GM21367 (cell line): ENCODE measurements at regions not wholly inside any gene's neighbourhood (a gene's known extent, or its start where the extent isn't known, plus 50 kb on each side); places are given as distances from the start of the nearest gene placed in this dataset.

Source experiments
- ATAC-seq: cut with Tn5 transposase; IDR thresholded peaks from one replicate; pipeline ENCODE4 v1.9.1; 2021; ENCODE audit not compliant: unreplicated experiment

DNA sequence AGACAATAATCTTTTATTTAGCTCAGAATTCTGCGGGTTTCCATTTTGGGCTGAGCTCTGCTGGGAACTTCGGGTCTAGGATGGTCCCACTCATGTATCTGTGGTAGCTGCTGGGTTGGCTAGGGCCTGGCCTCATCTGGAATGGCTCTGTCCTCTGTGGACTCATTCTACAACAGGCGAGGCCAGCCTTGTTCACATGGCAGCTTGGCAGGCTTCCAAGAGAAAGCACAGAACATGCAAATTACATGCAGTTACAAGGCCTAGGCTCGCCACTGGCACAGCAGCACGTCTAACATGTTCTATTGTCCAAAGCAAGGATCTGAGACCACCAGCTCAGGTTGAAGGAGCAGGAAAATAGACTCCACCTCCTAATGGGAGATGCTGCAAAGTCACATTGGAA, 431.4 kb downstream of the PDCD6IP start:
- ATAC-seq = no peak

DNA sequence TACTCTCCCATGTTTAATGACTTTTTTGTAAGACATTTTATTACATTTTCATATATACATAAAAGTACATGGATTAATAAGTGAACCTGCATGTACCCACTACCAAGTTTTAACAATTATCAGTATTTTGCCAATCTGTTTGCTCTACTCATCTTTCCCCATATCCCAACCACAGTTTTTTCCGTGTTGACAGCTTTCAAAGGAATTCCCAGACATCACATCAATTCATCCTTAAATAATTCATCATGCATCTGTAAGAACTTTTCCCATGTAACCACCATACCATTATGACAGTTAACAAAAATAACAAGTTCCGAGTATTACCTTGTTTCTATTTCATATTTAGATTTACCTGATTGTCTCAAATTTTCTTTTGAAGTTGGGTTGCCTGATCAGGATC, 436.7 kb downstream of the PDCD6IP start:
- no peak for ATAC-seq

DNA sequence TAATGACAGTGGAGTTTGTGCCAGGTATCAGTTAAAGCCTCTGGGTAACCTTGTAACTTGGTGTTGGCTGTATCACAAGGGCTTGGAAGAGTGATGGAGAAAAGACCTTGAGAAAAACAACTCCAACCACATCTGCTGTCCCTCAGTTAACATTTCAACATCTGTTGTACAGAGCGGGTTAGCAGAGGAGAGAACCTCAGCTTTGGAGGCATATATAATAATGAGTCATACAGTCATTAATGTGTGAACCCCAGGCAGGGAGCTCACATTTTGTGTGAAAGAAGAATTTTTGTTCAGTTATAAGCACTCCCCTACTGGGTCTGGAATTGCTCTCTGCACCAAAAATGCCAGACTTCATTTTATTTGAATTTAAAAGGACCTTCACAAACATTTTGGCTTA, 439.5 kb downstream of the PDCD6IP start:
- ATAC-seq = no peak

DNA sequence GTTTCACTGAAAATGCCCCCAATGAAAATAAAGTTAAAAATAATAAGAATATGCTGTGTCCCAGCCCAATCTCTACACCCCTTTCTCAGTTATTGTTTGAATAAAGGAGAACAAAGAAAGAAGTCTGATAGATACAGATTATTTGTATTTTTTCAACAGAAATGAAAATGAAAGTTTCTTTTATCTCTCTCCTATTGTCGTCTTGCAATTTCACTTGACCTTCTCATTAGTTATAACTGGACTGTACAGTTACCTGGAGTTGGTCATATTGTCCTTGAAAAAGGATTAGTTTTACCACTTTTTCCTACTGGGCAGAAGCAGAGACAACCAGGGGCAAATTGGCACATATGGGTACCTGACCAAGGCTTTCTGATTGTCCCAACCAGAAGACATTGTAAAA, 440.0 kb downstream of the PDCD6IP start:
- no peak for ATAC-seq

DNA sequence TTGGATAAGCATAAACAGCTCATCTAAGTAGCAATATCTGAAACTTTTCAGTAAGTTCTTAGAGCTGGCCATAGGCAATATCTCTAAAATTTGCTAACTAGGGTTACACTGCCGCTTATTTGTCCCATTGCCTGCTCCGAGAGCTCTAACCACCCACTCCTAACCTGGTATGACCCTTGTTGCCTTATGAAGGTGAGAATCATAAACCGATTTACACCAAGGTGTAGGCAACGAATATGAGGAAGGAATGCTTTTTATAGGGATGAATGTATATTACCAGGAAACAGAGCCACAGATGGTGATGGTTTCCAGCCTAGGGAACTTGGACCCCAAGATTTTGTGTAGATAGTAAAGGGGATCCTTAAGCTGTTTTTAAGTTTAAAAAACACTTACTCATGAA, 440.9 kb downstream of the PDCD6IP start:
- no peak for ATAC-seq

DNA sequence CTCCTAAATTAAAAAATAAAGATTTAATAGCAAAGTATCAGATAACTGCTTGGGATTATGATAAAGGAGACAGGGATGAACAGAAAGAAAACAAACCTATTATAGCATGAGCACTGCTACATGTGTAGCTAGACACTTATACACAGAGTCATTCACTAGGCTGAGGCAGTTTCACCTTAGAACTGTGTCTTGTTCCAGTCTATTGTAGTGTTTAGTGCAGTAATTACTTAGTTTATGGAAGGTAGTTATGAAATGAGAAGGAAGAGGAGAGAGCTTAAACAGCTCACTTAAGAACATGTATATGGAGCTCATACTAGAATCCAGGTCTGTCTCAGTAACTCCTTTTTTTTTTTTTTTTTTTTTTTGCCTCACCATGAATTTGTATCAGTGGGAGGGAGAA, 441.4 kb downstream of the PDCD6IP start:
- no peak for ATAC-seq

DNA sequence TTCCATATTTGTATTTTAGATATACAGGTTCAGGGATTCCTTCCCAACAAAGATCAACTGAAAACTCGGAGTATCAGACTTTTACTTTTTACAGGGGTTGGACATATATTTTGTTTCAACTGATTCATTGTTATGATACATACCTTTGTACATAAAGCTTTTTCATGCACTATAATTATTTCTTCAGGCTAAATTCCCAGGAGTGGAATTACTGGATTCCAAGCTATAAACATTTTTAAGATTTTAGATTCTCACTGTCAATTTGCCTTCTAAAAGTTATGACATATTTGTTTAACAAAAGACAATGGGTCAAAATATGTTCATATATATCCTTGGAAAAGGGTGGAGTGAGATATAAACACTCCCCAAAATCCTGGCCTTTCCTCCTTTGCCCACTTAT, 449.0 kb downstream of the PDCD6IP start:
- ATAC-seq = no peak

DNA sequence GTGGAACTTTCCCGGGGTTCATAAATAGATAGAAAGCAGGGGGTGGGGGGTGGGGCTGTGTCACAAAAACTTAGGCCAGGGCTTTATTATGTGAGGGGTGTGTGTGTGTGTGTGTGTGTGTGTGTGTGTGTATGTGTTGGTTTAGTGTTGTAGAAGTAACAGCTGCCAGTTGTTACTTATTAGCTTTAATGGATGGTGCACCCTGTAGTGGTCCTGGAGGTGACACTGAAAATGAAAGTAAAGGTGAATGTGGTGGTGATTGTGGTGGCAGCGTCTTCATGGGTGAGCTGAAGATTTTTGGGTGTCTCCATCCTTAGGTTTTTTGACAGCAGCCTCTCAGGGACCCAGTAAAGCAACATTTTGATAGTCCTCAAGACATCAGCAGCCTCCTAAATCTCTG, 449.9 kb downstream of the PDCD6IP start:
- peak; percentile 92 for ATAC-seq

DNA sequence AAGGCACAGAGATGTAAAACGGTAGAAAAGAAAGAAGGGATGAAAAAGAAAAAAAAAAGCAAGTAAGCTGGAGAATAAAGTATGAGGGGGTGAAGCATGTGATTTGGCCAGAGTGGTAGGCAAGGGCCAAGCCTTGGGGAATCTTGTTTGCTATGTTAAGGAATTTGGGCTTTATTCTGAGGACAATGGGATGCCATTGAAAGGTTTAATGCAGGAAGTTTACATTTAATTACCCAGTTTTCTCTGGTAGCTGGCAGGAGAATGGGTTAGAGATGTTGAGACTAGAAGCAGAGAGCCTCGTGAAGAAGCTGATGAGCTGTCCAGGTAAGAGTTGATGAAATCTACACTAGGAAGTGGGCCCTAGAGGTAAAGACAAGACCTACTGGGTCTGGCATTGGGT, 455.9 kb downstream of the PDCD6IP start:
- no peak for ATAC-seq

DNA sequence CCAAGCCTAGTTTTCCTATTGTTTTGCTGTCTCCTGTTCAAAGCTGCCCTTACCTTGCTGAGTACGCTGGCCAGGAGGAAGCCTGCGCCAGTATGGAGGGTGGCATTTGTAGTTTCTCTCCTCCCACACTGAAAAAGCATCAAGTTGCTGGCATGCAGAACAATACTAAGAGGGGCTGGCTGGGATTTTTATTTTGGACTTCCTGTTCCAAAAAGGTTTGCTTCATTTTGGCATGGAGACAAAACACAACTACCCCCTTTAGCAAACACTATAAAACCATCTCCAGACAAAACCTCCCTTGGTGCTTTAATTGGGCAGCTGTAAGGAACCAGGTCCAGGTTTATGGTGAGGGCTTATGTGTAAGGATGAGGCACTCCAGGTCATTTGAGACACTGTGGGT, 457.6 kb downstream of the PDCD6IP start:
- ATAC-seq = no peak

DNA sequence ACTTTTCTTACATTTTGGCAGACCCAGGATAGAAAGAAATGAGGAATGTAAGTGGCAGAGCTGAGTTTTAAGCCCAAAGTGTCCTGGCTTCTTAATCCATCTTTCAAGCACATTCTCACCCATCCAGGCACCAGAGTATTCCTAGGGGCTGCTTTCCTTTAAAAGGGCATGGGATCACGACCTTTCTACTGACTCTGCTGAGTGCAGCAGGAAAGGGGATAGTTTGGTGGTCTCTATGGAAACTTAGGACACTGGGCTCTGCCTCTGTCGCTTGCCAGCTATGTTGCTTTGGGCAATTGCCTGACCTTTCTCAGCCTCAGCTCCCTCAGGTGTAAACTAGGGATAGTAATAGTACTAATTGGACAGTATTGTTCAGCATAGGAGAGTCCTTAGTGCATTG, 458.4 kb downstream of the PDCD6IP start:
- no peak for ATAC-seq

DNA sequence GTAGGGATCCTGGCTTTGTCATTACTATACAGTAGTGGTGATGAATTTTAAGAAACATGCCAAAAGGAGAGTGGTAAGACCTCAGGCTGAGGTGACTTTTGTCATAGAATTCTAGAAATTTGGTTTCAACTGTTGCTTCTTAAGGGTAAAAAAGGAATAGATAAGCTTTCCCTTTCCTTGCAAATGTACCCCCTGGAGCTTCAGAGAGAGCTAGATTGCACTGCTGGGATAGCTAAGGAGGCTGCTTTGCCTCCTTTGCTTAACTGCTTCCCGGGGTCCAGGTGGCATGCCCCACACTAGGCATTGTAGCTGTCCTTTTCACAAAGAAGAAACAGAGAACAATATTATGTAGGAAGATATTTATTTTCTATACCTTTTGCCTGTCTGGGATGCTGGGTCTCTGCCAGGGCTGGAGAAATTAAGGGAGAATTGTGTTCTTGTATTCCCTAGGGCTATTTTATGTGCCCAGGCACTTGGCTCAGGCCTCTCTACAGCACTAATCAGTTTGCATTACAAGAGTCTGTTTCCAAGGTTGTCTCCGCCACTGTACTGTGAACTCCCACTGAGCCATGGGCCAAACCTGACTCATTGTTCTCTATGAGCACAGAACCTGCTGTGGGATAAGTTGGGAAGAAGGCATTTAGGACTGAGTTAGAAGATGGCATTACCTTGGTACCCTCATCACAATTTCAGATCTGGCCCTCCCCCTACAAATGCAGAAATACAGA, 460.0 kb downstream of the PDCD6IP start:
- ATAC-seq = no peak

DNA sequence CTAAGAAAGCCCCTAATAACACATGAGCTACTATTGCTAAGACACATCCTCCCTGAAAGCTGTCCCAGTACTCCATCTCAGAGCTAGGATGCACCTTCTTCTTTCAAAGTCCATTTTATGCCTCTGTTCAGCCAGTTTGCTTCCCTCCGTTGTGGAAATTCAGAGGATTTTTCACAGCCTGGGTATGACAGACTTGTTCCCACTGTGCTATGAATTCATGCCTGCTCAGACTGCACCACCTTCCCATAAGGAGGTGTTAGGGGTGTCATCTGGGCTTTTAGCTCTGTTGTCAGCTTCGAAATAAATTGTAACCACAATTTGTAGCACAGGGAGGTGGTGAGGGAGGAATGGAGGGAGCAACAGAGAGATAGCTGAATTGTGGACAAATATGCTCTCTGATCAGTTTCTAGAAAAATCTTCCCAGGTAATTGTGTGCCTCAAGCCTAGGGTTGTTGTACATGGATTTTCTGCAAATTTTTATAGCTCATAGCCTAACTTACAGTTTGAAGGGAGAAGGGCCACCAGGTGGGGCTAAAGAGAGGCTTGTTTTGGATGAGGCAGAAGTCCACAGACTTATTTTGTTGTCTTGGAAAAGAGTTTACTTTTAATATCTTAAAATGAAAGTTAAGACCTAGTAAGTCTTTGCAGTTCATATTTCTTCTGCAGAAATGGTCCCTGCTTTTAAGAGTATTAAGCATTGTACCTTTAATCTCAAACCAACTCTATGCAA, 462.0 kb downstream of the PDCD6IP start:
- ATAC-seq = no peak

DNA sequence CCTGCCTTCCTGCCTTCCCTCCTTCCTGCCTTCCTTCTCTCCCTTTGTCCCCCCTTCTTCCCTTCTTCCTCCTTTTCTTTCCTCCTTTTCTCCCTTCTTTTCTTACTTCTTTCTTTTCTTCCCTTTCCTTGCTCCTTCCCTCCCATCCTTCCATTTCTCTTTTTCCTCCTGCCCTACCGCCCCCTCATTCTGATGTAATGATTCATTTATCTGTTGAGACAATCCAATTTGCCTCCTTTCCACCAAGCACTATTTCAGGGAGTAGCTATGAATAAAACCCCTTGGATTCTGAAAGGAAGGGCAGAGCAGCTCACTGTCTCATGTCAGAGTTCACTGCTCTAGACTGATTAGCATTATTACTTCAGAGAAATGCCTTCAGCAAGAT, 462.6 kb downstream of the PDCD6IP start:
- no peak for ATAC-seq

DNA sequence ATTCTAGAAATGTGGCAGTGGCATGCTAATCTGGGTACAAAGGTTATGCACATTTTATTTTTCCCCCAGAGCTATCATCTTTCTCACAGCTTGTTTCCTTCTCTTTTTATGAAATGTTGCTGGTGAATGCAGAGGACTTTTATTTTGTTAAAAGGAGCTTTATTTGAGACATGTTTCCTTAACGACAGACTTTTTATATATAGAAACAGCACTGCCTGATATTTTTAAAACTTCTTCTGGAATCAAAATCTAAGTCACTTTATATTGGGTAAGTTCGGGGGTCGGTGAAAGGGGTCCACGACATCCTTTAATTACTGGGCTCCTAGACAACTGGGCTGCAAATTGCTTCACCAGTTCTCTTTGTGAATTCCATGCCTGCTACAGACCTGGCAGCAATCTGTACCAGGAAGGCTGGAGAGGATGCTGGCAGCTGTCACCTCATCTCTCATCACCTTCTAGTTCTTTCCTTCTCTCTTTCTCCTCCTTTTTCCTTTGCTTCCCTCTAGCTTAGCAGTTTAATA, 464.7 kb downstream of the PDCD6IP start:
- ATAC-seq = no peak

DNA sequence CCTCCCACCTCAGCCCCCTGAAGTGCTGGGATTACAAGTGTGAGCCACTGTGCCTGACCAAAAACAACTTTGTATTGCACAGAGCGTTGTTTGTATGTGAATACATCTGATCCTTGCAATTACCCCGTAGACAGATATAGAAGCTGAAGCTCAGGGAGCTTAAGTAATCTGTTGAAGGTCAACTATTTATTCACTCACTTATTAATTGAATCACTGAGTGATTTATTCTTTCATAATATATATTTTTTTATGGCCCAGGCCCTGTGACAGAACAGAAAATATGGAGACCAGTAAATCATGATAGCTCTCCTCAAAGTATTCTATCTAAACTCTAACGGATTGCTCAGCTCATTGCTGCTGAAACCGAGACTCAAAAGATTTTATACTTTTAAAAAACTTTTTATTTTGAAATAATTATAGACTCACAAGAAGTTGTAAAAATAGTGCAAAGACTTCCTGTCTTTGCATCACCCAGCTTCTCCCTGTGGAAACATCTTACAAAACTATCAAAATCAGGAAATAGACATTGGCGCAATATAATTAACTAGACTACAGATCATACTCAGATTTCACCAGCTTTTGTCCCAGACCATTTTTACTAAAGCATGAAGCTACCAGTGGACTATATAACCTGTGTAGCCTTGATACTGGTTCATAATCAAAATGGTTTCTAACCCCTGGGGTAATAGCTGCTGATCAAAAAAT, 466.1 kb downstream of the PDCD6IP start:
- ATAC-seq = no peak

DNA sequence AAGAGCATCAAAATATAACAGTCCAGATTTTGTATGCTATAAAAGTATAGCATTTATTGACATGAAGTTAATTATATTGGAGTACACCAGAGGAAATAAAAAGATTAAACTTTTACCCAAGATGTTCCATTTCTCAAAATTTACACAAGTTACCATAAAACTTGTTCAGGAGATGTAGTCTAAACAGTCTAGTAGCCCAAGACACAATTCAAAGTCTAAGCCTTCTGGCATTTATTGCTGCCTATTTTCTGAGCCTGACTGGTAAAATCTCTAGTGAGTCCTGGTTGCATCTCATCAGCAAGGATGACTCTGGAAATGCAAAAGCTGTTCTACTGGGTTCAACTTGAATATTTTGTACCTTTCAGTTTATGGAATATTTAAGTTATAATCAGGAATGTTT, 468.7 kb downstream of the PDCD6IP start:
- ATAC-seq = no peak

DNA sequence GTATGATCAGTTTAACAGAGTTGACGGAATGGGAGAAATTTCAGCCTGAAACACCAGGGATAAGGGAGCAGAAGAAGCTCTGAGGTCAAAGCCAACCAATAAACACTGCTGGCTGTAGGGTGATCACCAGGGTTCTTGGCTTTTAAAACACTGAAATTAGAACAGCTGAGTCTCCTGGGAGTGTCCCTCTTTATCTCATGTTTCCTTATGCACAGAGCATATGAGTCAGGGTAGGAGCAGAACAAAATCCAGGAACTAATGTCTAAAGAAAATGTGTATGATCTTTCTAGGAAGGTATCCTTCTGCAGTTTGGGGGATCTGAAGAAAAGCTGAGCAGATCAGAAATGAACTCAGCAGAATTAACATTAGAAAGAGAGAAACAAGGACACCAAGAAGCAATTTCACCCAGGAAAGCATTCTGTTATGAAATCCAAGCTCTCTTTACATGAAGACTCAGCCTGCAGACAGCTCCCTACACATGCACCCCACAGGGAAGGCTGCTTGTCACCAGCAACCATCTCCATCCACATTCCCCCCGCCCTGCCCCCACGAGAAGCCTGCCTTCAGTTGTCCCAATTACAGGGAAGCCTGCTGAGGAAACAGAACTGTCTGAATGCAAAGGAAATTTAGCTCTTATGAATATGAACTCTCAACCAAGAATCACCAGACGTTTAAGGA, 469.7 kb downstream of the PDCD6IP start:
- ATAC-seq = no peak

DNA sequence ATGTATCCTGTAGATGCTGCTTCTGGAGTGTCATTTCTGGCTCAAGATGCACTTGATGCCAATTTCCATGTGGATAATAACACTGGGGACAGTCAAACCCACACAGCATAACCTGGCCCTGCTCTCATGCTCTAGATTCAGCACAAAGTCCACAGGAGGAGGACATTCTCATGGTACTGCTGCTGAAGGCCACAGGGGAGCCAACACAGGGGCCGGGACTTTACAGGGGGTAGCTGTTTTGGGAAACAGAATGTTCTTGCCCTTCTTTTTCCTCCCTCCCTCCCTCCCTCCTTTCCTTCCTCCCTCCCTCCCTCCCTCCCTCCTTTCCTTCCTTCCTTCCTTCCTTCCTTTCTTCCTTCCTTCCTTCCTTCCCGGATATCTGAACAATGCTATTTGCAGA, 477.4 kb downstream of the PDCD6IP start:
- no peak for ATAC-seq

DNA sequence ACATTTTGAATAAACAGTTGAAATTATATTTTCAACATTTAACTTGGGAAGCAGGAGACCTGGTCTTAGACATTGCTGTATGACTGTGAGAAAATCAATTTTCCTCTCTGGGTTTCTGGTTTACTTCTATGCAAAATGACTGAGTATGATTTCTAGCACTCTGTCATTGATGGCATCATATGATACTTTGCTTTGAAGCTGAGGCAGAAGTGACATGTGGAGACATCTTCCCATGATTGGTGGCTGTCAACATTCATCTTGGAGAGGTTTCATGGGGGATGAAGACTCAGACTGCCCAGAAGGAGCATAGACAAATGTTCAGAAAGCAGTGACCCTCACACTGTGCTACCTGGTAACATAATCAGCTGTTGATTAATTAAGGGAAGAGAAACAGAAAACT, 477.9 kb downstream of the PDCD6IP start:
- ATAC-seq = no peak

DNA sequence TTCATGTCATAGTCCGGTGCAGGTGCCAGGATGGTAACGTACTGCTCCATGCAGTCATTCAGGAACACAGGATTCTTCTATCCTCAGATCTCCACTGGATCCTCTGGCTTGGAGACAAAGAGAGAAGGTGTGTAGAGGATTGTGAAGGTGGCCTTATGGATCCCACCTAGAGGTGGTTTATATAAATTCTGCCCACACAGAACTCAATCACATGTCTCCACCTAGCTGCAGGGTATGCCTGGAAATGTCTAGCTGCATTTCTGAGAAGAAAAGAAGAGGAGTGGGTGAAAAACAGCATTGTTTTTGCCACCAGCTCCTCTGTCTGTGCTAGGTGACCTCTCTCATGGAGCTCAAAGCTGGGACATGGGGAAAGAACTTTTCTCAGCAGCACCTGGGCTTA, 478.7 kb downstream of the PDCD6IP start:
- ATAC-seq = no peak
